Esophagus squamous epithelium (tissue), 4 donors: ENCODE measurements at regions not wholly inside any gene's neighbourhood (a gene's known extent, or its start where the extent isn't known, plus 50 kb on each side); places are given as distances from the start of the nearest gene placed in this dataset.

Source experiments
- CTCF ChIP-seq, 6 experiments: fragments of 450-650 bp in 4 of 6; fragments of 200-600 bp in 2 of 6; sonication (generic) in 2 of 6; IDR thresholded peaks; one replicate each; pipeline ENCODE4 v1.5.1; 2016 to 2019; ENCODE audit warnings: antibody characterized with exemption in 6 of 6, mild to moderate bottlenecking in 4 of 6, moderate library complexity in 4 of 6
- POLR2A ChIP-seq, 4 donors: fragments of 450-650 bp; IDR thresholded peaks; one replicate each; pipeline ENCODE4 v1.6.1; 2017; ENCODE audit warnings: antibody characterized with exemption in 4 of 4, mild to moderate bottlenecking in 4 of 4, moderate library complexity in 3 of 4

- TF ChIP-seq CTCF (IDR thresholded peaks at IDR 0.05) (no peak), POLR2A (IDR thresholded peaks at IDR 0.05) (no peak)
These were observed 60.7 kb upstream of the SMLR1 start for GRCh38 chr6:130766239-130767144.
